Epidermal melanocyte (primary cell): ENCODE measurements at regions not wholly inside any gene's neighbourhood (a gene's known extent, or its start where the extent isn't known, plus 50 kb on each side); places are given as distances from the start of the nearest gene placed in this dataset.
"Not testable (repeated sequence)": the region's sequence is repeated elsewhere in the genome, so short reads cannot be mapped to it uniquely, and the experiment has no call there.

ENCODE experiments used
- DNase-seq: peaks from one replicate; pipeline ENCODE4 v3.0.0; 2011; ENCODE audit warnings: low spot score; ENCODE audit not compliant: insufficient read length

GRCh38 chr9:83138422-83139135 lies 75.6 kb upstream of the RASEF start:
- DNase-seq: peak; percentile 23

GRCh38 chr9:83133316-83133715 lies 70.4 kb upstream of the RASEF start:
- no peak for DNase-seq

- DNase-seq: no peak
Observed at GRCh38 chr9:83132768-83133167, 69.8 kb upstream of the RASEF start.

GRCh38 chr9:83130541-83130940 lies 67.6 kb upstream of the RASEF start:
- no peak for DNase-seq

GRCh38 chr9:83125671-83126070 lies 62.7 kb upstream of the RASEF start:
- DNase-seq: no peak

GRCh38 chr9:83119873-83120272 lies 56.9 kb upstream of the RASEF start:
- no peak for DNase-seq

- no peak for DNase-seq
Observed at GRCh38 chr9:83116026-83116425, 53.1 kb upstream of the RASEF start.

GRCh38 chr9:83113445-83113844 lies 50.5 kb upstream of the RASEF start:
- DNase-seq: not testable (repeated sequence)
